K562 (cell line): ENCODE measurements at regions not wholly inside any gene's neighbourhood (a gene's known extent, or its start where the extent isn't known, plus 50 kb on each side); places are given as distances from the start of the nearest gene placed in this dataset.
A peak's percentile ranks its signal among the peaks of the same experiment; 100 is the strongest.

Source experiments
- ARNT ChIP-seq, 2 experiments: fragments of 450-650 bp; IDR thresholded peaks; 2 replicates each; pipeline ENCODE4 v1.6.1; 2016; ENCODE audit warnings: mild to moderate bottlenecking in 1 of 2
- BACH1 ChIP-seq: fragments of 200-800 bp; sonication (Bioruptor generic); IDR thresholded peaks from 2 replicates; pipeline ENCODE4 v1.6.1; 2016; ENCODE audit warnings: missing genetic modification characterization, missing compliant biosample characterization
- MIER1 ChIP-seq: fragments of 450-650 bp; IDR thresholded peaks from 2 replicates; pipeline ENCODE4 v1.6.1; 2016; ENCODE audit warnings: antibody characterized with exemption, mild to moderate bottlenecking, low read depth
- POLR2B ChIP-seq: fragments of 450-650 bp; IDR thresholded peaks from 2 replicates; pipeline ENCODE4 v1.6.1; 2018; ENCODE audit warnings: low read depth; ENCODE audit not compliant: partially characterized antibody
- SAFB2 ChIP-seq: fragments of 200-400 bp; formaldehyde crosslinking; IDR thresholded peaks from 2 replicates; pipeline ENCODE4 v1.6.1; 2018; ENCODE audit warnings: borderline replicate concordance, low read length, low read depth, moderate library complexity; ENCODE audit not compliant: severe bottlenecking
- SIN3B ChIP-seq: fragments of 450-650 bp; IDR thresholded peaks from 2 replicates; pipeline ENCODE4 v1.6.1; 2017; ENCODE audit warnings: low read depth, mild to moderate bottlenecking, moderate library complexity
- SRSF7 ChIP-seq: fragments of 200-400 bp; formaldehyde crosslinking; optimal IDR thresholded peaks from 2 replicates; pipeline ENCODE3; 2017; ENCODE audit warnings: mild to moderate bottlenecking, low read depth, low read length
- ZFX ChIP-seq: sonication (generic); formaldehyde crosslinking; IDR thresholded peaks from 2 replicates; pipeline ENCODE4 v1.8.0; 2022; ENCODE audit warnings: mild to moderate bottlenecking, missing genetic modification reagents, moderate library complexity
- TF ChIP-seq, protein P1 (sequence below): fragments of 450-650 bp; IDR thresholded peaks from 2 replicates; pipeline ENCODE4 v1.6.1; 2017; ENCODE audit warnings: antibody characterized with exemption, mild to moderate bottlenecking
- TF ChIP-seq, protein P2 (sequence below): fragments of 250-450 bp; sonication (Bioruptor Pico); IDR thresholded peaks from 2 replicates; pipeline ENCODE4 v1.5.0; 2021
- TF ChIP-seq, protein P3 (sequence below), 2 experiments: fragments of 450-650 bp in 1 of 2; sonication (generic) in 1 of 2; formaldehyde crosslinking in 1 of 2; IDR thresholded peaks in 1 of 2; conservative IDR thresholded peaks in 1 of 2; 2 replicates each; pipeline versions ENCODE4 v1.6.1 to v1.8.1; 2016 to 2023; ENCODE audit warnings: mild to moderate bottlenecking in 2 of 2, moderate library complexity in 2 of 2, inconsistent platforms in 1 of 2, missing genetic modification reagents in 1 of 2
- TF ChIP-seq, protein P4 (sequence below), 2 experiments: IDR thresholded peaks in 1 of 2; conservative IDR thresholded peaks in 1 of 2; 2 replicates each; pipeline ENCODE4 v1.6.1; 2016; ENCODE audit warnings: low read depth in 2 of 2, mild to moderate bottlenecking in 1 of 2, missing compliant biosample characterization in 1 of 2, missing genetic modification characterization in 1 of 2, moderate library complexity in 1 of 2
- TF ChIP-seq, protein P5 (sequence below), 2 experiments: fragments of 200-800 bp in 1 of 2; sonication (Bioruptor generic) in 1 of 2; sonication (generic) in 1 of 2; formaldehyde crosslinking in 1 of 2; IDR thresholded peaks in 1 of 2; conservative IDR thresholded peaks in 1 of 2; 2 replicates each; pipeline versions ENCODE4 v1.5.0 to v1.6.1; 2016 to 2020; ENCODE audit warnings: missing compliant biosample characterization in 1 of 2, missing genetic modification characterization in 1 of 2, missing genetic modification reagents in 1 of 2

DNA sequence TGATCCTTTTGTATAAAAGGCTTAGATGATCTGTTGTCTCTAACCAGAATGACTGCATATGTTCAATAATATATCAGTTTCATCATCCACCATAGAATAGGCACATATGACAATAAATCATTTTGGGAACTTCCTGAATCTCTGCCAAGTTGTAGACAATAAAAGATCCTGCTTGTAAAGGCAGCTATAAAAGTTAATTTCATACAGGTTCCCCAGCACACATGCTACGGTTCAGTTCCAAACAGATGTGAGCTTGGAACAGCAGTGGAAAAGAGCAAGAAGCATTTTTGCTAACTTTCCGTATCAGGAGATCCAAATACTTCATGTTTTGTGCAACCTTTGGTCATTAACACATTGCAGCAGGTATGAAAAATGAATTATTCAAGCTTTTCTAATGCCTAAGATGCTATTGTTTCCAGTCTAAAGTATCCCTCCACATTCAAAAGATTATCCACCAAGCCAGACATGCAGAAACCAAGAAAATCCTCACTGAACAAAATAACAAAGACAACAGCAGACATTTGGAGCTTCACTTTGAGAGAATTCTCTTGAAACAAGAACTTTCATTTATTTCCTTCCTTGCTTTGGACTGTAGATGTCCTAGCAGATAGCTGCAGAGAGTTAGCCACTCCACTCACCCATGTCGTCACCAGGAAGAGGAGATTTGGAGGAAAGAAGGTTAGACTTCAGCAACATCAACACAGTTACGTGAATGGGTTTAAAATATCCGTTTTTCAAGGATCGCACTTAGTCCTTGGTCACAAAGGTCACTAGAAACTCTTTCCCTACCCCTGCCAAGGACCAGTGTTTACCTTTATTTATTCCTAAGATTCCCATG, 453.5 kb upstream of the JARID2 start (continued):
- TF ChIP-seq, protein P1, sequence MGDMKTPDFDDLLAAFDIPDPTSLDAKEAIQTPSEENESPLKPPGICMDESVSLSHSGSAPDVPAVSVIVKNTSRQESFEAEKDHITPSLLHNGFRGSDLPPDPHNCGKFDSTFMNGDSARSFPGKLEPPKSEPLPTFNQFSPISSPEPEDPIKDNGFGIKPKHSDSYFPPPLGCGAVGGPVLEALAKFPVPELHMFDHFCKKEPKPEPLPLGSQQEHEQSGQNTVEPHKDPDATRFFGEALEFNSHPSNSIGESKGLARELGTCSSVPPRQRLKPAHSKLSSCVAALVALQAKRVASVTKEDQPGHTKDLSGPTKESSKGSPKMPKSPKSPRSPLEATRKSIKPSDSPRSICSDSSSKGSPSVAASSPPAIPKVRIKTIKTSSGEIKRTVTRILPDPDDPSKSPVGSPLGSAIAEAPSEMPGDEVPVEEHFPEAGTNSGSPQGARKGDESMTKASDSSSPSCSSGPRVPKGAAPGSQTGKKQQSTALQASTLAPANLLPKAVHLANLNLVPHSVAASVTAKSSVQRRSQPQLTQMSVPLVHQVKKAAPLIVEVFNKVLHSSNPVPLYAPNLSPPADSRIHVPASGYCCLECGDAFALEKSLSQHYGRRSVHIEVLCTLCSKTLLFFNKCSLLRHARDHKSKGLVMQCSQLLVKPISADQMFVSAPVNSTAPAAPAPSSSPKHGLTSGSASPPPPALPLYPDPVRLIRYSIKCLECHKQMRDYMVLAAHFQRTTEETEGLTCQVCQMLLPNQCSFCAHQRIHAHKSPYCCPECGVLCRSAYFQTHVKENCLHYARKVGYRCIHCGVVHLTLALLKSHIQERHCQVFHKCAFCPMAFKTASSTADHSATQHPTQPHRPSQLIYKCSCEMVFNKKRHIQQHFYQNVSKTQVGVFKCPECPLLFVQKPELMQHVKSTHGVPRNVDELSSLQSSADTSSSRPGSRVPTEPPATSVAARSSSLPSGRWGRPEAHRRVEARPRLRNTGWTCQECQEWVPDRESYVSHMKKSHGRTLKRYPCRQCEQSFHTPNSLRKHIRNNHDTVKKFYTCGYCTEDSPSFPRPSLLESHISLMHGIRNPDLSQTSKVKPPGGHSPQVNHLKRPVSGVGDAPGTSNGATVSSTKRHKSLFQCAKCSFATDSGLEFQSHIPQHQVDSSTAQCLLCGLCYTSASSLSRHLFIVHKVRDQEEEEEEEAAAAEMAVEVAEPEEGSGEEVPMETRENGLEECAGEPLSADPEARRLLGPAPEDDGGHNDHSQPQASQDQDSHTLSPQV = 0 out of 2 replicates have a peak, but pooled peaks have one; percentile 31
- no peak for TF ChIP-seq SRSF7
- TF ChIP-seq, protein P2, sequence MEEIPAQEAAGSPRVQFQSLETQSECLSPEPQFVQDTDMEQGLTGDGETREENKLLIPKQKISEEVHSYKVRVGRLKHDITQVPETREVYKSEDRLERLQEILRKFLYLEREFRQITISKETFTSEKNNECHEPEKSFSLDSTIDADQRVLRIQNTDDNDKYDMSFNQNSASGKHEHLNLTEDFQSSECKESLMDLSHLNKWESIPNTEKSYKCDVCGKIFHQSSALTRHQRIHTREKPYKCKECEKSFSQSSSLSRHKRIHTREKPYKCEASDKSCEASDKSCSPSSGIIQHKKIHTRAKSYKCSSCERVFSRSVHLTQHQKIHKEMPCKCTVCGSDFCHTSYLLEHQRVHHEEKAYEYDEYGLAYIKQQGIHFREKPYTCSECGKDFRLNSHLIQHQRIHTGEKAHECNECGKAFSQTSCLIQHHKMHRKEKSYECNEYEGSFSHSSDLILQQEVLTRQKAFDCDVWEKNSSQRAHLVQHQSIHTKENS (CRISPR knock-in tag) = no peak
- no peak for TF ChIP-seq POLR2B
- no peak for TF ChIP-seq ARNT (IDR thresholded peaks at IDR 0.05)
- TF ChIP-seq, protein P3, sequence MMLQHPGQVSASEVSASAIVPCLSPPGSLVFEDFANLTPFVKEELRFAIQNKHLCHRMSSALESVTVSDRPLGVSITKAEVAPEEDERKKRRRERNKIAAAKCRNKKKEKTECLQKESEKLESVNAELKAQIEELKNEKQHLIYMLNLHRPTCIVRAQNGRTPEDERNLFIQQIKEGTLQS (IDR thresholded peaks at IDR 0.05) = peak; percentile 22; the same call in 1 of the 2 replicates
- TF ChIP-seq, protein P3 (CRISPR knock-in tag; conservative IDR thresholded peaks at IDR 0.05) = no peak
- no peak for TF ChIP-seq SIN3B
- TF ChIP-seq, protein P4, sequence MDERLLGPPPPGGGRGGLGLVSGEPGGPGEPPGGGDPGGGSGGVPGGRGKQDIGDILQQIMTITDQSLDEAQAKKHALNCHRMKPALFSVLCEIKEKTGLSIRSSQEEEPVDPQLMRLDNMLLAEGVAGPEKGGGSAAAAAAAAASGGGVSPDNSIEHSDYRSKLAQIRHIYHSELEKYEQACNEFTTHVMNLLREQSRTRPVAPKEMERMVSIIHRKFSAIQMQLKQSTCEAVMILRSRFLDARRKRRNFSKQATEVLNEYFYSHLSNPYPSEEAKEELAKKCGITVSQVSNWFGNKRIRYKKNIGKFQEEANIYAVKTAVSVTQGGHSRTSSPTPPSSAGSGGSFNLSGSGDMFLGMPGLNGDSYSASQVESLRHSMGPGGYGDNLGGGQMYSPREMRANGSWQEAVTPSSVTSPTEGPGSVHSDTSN (CRISPR knock-in tag; IDR thresholded peaks at IDR 0.05; ENCODE audit: low read depth) = no peak
- TF ChIP-seq, protein P4 (tag; conservative IDR thresholded peaks at IDR 0.05; ENCODE audit: low read depth) = peak; percentile 79
- TF ChIP-seq BACH1 (tag) = peak; percentile 34; the same call in 1 of the 2 replicates
- TF ChIP-seq, protein P5, sequence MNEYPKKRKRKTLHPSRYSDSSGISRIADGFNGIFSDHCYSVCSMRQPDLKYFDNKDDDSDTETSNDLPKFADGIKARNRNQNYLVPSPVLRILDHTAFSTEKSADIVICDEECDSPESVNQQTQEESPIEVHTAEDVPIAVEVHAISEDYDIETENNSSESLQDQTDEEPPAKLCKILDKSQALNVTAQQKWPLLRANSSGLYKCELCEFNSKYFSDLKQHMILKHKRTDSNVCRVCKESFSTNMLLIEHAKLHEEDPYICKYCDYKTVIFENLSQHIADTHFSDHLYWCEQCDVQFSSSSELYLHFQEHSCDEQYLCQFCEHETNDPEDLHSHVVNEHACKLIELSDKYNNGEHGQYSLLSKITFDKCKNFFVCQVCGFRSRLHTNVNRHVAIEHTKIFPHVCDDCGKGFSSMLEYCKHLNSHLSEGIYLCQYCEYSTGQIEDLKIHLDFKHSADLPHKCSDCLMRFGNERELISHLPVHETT (CRISPR knock-in tag; conservative IDR thresholded peaks at IDR 0.05 in 1 of 2, IDR thresholded peaks at IDR 0.05 in 1 of 2) = peak in 1 of 2 experiments; percentile 65; a peak in 1 of 4 replicates
- TF ChIP-seq MIER1 = no peak
- TF ChIP-seq ZFX (CRISPR knock-in tag) = no peak
- no peak for TF ChIP-seq SAFB2
